GM12872 (cell line): ENCODE measurements at regions not wholly inside any gene's neighbourhood (a gene's known extent, or its start where the extent isn't known, plus 50 kb on each side); places are given as distances from the start of the nearest gene placed in this dataset.

Source experiments
- TF ChIP-seq, protein P1 (sequence below): IDR thresholded peaks from 3 replicates; pipeline ENCODE4 v1.5.1; 2011; ENCODE audit warnings: low read depth, mild to moderate bottlenecking, low read length, moderate library complexity; ENCODE audit not compliant: insufficient read depth

DNA sequence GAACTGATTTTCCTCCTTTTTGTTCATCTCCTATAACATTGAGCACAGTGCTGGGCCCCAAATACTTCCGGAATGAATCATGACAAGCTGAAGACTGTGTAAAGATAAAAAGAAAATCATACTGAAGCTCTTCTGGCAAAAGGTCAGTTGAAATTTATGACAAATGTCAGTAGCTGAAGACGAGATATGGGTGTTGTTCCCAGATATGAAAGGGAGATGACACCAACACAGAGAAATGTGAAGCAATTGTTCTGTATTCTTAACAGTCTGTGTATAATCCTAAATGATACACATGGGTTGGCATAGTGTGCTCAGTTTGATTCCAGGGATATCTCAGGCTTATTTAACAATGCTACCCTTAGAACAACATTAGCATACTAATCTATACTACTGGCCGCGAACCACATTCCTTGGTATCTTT, 170.5 kb upstream of the PITX2 start:
- TF ChIP-seq, protein P1, sequence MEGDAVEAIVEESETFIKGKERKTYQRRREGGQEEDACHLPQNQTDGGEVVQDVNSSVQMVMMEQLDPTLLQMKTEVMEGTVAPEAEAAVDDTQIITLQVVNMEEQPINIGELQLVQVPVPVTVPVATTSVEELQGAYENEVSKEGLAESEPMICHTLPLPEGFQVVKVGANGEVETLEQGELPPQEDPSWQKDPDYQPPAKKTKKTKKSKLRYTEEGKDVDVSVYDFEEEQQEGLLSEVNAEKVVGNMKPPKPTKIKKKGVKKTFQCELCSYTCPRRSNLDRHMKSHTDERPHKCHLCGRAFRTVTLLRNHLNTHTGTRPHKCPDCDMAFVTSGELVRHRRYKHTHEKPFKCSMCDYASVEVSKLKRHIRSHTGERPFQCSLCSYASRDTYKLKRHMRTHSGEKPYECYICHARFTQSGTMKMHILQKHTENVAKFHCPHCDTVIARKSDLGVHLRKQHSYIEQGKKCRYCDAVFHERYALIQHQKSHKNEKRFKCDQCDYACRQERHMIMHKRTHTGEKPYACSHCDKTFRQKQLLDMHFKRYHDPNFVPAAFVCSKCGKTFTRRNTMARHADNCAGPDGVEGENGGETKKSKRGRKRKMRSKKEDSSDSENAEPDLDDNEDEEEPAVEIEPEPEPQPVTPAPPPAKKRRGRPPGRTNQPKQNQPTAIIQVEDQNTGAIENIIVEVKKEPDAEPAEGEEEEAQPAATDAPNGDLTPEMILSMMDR = no peak

DNA sequence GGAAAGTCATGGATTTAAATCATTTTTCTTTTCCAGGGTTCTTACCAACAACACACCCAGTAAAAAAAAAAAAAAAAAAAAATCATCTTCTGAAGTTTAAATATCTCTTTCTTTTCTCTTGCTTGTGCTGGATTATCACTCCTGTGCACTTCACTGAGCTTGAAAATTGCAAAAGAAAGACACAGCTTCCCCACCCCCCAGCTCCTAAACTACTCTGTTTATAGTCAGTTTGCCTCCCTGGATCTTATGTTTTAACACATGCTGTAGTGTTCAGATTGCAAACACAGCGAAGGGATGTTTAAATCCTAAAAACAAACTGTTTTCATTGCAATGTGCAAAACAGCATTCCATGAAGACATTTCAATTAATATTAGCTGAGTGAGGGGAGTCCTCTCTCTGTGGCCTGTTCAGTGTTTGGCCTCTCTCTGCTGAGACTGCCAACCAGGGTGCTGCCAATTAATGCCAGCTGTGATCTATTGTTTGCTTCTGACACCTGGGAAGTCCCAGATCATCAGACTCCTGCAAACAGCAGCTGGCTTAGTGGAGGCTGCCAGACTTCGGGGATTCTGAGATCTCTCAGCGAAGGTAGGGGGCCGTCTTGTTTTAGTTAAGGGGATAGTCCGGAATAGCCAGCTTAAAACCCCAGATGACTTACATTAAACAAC, 171.1 kb upstream of the PITX2 start:
- TF ChIP-seq, protein P1 = no peak

DNA sequence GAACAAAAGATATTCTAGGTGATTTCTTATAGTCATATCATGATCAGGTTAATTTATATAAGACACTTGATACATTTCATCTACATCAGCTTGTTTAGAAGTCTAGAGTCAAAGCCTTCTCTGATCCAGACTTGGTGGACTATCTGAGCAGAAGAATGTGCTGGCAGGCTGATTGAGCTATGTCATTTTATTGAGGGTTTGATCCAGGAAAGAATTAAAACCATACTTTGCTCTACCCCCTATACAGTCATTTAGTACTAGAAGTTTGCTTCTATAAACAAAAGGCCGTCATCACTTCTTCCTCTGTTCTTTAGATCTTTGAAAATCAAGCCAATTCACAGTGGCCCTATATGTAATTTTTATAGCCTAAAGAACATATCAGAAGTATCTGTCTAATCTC, 173.1 kb upstream of the PITX2 start:
- TF ChIP-seq, protein P1 = no peak

DNA sequence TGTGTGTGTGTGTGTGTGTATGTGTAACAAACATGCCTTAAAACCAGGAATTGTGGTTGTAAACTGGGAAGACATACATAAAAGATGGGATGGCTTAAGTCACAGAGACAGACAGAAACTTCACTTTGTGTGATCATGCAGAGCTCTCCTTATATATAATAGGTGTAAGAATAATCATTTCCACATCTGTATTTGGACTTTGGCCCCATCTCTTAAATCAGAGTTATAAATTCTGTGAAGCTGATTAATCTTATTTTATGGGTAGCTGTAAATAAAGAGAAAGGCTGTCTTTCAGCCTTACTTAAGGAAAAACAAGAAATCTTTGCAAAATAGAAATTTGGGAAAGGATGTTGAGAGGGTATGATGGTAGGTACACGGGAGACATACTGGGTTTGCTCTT, 174.6 kb upstream of the PITX2 start:
- TF ChIP-seq, protein P1 = no peak

DNA sequence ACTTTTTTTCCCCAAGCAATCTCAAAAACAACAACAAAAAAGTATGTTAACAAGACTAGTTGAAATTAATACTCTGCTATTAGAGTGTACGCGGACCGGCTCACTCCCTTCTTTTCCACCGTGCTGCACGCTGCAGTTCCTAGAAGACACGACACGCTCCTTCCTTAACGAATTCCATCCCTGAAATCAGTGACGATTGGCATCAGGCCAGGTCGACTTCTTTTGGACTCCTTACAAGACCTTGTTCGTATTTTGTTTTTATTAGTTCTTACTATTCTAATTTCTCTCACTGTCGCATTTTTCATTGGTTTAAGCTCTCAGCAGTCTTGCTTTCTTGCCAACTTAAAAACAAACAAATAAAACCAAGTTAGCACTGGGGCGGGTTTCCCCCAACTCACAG, 175.8 kb upstream of the PITX2 start:
- TF ChIP-seq, protein P1 = no peak

DNA sequence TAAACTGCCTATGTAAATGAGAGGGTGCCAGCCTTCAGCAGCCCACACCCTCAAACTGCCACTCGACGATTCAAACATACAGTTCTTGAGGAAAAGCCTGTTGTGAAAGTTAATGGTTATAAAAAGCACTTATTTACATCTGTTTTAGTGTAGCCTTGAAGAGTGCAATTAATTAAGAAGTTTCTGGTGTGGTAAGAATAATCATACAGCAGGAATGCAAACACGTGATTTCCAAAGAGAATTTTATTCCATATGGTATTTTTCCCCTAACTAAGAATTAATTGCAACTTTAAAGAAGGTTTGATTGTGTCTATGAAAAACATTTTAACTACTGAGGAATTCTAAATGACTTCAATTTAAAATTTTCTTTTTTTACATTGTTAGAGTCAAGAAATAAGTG, 176.3 kb upstream of the PITX2 start:
- TF ChIP-seq, protein P1 = no peak

DNA sequence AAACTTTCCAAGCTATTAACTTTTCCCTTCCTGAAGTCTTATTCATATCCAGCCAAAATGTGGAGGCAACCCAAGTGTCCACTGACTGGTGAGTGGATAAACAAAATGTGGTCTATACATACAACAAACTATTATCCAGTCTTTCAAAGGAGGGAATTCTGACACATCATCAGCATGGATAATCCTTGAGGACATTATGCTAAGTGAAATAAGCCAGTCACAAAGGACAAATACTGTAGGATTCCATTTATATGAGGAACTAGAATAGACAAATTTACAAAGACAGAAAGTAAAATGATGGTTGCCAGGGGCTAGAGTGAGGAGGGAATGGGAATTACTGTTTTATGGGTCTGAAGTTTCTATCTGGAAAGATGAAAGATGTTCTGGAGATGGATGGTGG, 178.7 kb upstream of the PITX2 start:
- TF ChIP-seq, protein P1 = no peak

DNA sequence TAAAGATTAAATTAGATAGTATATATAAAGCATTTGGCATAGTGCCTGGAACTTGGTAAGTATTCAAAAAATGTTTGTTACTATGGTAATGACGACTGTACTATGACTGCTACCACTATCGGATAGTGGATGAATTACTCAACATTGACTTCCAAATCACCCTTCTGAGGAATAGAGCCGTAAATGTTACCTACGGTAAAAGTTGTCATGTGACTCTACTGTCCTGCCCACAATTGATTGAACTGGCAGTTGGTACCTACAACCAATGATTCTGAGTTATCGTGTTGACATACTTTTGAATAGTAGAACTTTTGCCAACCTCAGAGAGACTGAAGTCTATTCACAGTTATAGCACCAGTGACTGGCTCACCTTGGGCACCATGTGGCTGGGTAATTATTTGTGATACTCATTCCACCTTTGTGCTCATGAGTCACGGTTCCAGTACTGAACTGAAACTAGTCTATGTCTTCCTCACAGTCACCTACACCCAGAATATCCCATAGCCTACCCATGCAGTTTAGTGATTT, 185.5 kb upstream of the PITX2 start:
- TF ChIP-seq, protein P1 = no peak
